ENCODE measurements at regions not wholly inside any gene's neighbourhood (a gene's known extent, or its start where the extent isn't known, plus 50 kb on each side); places are given as distances from the start of the nearest gene placed in this dataset.

- TF ChIP-seq ZNF274 (IDR thresholded peaks at IDR 0.05; ENCODE audit: low read depth, low read length): no peak
- no peak for TF ChIP-seq YY1 (IDR thresholded peaks at IDR 0.05; ENCODE audit: insufficient read depth, insufficient read length)
- TF ChIP-seq SUZ12 (IDR thresholded peaks at IDR 0.05; ENCODE audit: extremely low read depth, insufficient read depth, insufficient read length): no peak
These were observed 156.5 kb downstream of the FOXL1 start for GRCh38 chr16:86734543-86735460.
